Keratinocyte (primary cell): ENCODE measurements at regions not wholly inside any gene's neighbourhood (a gene's known extent, or its start where the extent isn't known, plus 50 kb on each side); places are given as distances from the start of the nearest gene placed in this dataset.

Experiments used
- DNase-seq: peaks from one replicate; pipeline ENCODE4 v3.0.0-alpha.2; 2011; ENCODE audit warnings: low read depth, missing footprints, low spot score
- FAIRE-seq: peaks from 2 replicates; lab custom pipeline; 2011; peaks lifted over from hg19 to GRCh38; lab: Jason Lieb, UNC
- H2AFZ ChIP-seq: 2 replicates; pipeline ENCODE4 v1.6.0; 2012; ENCODE audit warnings: low read length, control low read depth, inconsistent platforms; ENCODE audit not compliant: control insufficient read depth
- H3K27ac ChIP-seq: 2 replicates; pipeline ENCODE4 v1.5.1; 2011; ENCODE audit warnings: low read length; ENCODE audit not compliant: control insufficient read depth, insufficient read depth
- H3K27me3 ChIP-seq: 3 replicates; pipeline ENCODE4 v1.6.0; 2011; ENCODE audit warnings: low read length; ENCODE audit not compliant: control insufficient read depth, insufficient read depth; ENCODE audit errors: extremely low read depth
- H3K36me3 ChIP-seq, 2 experiments: 2 replicates in 1 of 2; 3 replicates in 1 of 2; pipeline ENCODE4 v1.5.1; 2011; ENCODE audit warnings: low read length in 2 of 2, mild to moderate bottlenecking in 1 of 2; ENCODE audit not compliant: control insufficient read depth in 2 of 2, insufficient read depth in 2 of 2; ENCODE audit errors: extremely low read depth in 1 of 2
- H3K4me1 ChIP-seq: 3 replicates; pipeline ENCODE4 v1.5.1; 2011; ENCODE audit warnings: low read length; ENCODE audit not compliant: control insufficient read depth, insufficient read depth; ENCODE audit errors: extremely low read depth
- H3K4me2 ChIP-seq: 3 replicates; pipeline ENCODE4 v1.6.0; 2011; ENCODE audit warnings: low read depth, low read length; ENCODE audit not compliant: control insufficient read depth, insufficient read depth; ENCODE audit errors: extremely low read depth
- H3K4me3 ChIP-seq, 3 experiments: fragments of 200-600 bp in 1 of 3; sonication (generic) in 1 of 3; 2 replicates in 2 of 3; 3 replicates in 1 of 3; pipeline ENCODE4 v1.5.1; 2011 to 2016; ENCODE audit warnings: low read length in 3 of 3, mild to moderate bottlenecking in 3 of 3, control low read depth in 2 of 3, inconsistent platforms in 1 of 3, low read depth in 1 of 3, mixed read lengths in 1 of 3, mixed run types in 1 of 3, moderate library complexity in 1 of 3; ENCODE audit not compliant: control insufficient read depth in 2 of 3, insufficient read depth in 2 of 3; ENCODE audit errors: extremely low read depth in 1 of 3
- H3K79me2 ChIP-seq: 2 replicates; pipeline ENCODE4 v1.6.0; 2012; ENCODE audit warnings: low read length; ENCODE audit not compliant: control insufficient read depth, insufficient read depth
- H3K9ac ChIP-seq: 3 replicates; pipeline ENCODE4 v1.6.0; 2011; ENCODE audit warnings: low read length; ENCODE audit not compliant: control insufficient read depth, insufficient read depth; ENCODE audit errors: extremely low read depth
- H3K9me1 ChIP-seq: 3 replicates; pipeline ENCODE4 v1.6.0; 2011; ENCODE audit warnings: low read length; ENCODE audit not compliant: control insufficient read depth, insufficient read depth; ENCODE audit errors: extremely low read depth
- H3K9me3 ChIP-seq: 2 replicates; pipeline ENCODE4 v1.5.1; 2012; ENCODE audit warnings: low read depth, low read length; ENCODE audit not compliant: control insufficient read depth
- H4K20me1 ChIP-seq: 3 replicates; pipeline ENCODE4 v1.6.0; 2011; ENCODE audit warnings: low read length; ENCODE audit not compliant: control insufficient read depth, insufficient read depth; ENCODE audit errors: extremely low read depth
- CTCF ChIP-seq, 3 experiments: IDR thresholded peaks in 1 of 3; conservative IDR thresholded peaks in 1 of 3; optimal IDR thresholded peaks in 1 of 3; 2 replicates in 2 of 3; 3 replicates in 1 of 3; pipeline versions ENCODE3 to v1.5.1; 2011; ENCODE audit warnings: low read length in 3 of 3, mild to moderate bottlenecking in 3 of 3, moderate library complexity in 2 of 3, control low read depth in 1 of 3, inconsistent platforms in 1 of 3; ENCODE audit not compliant: insufficient read depth in 2 of 3; ENCODE audit errors: extremely low read depth in 1 of 3
- EZH2 ChIP-seq: IDR thresholded peaks from one replicate; pipeline ENCODE4 v1.6.1; 2012; ENCODE audit warnings: inconsistent platforms, mild to moderate bottlenecking, low read length, moderate library complexity
- dilution Hi-C: fragments of 300-500 bp; cut with MboI; formaldehyde crosslinking; loops from one replicate; pipeline ENCODE4 v1.7.0; 2020; ENCODE audit warnings: low sequenced_read_pairs; ENCODE audit not compliant: extremely low pct_ligation_motif_present

DNA sequence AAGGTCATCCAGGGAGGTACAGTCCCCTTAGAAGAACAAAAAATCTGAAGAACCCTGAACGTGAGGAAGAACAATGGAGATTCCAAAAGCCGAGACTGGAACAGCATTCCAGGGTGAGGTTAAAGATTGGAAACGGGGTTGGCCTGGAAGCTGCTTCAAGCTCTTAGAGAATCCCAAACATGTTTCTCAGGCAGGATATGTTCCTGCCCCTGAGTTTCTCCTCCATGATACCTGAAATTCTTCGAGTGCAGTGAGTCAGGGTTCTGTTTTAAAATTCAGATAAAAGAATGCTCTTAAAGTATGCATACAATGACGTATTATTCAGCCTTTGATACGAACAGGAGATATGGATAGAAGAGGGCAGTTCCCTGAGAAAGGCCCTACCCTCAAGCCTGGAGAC, 293.1 kb downstream of the HS3ST3B1 start:
- Histone ChIP-seq H3K36me3 (no peaks in the 10 kb centered on the region), H3K4me2 (no peak overlapping the region), H2AFZ (no peak overlapping the region), H3K4me3 (no peak overlapping the region), H3K9me1 (no peaks in the 10 kb centered on the region), H3K27ac (no peak overlapping the region), H3K9me3 (no peaks in the 10 kb centered on the region), H3K27me3 (no peaks in the 10 kb centered on the region), H3K79me2 (no peaks in the 10 kb centered on the region), H3K4me1 (no peaks in the 10 kb centered on the region), H3K9ac (no peak overlapping the region), H4K20me1 (no peaks in the 10 kb centered on the region)
- FAIRE-seq: no peak
- DNase-seq: no peak
- no peak for TF ChIP-seq CTCF (optimal IDR thresholded peaks at IDR 0.05 in 1 of 3, IDR thresholded peaks at IDR 0.05 in 1 of 3, conservative IDR thresholded peaks at IDR 0.05 in 1 of 3; ENCODE audit: extremely low read depth in 1 of 3, insufficient read depth in 2 of 3, low read length in 3 of 3)
- TF ChIP-seq EZH2: no peak
- dilution Hi-C loops: no loop called here

GRCh38 chr17:14590459-14591250, 289.8 kb downstream of the HS3ST3B1 start:
- H3K79me2 ChIP-seq: no peaks in the 10 kb centered on the region
- H3K36me3 ChIP-seq: no peaks in the 10 kb centered on the region
- TF ChIP-seq EZH2: no peak
- TF ChIP-seq CTCF (optimal IDR thresholded peaks at IDR 0.05 in 1 of 3, IDR thresholded peaks at IDR 0.05 in 1 of 3, conservative IDR thresholded peaks at IDR 0.05 in 1 of 3; ENCODE audit: extremely low read depth in 1 of 3, insufficient read depth in 2 of 3, low read length in 3 of 3): no peak
- no peak overlapping the region for H3K4me3 ChIP-seq
- no peak overlapping the region for H2AFZ ChIP-seq
- H3K4me2 ChIP-seq: no peak overlapping the region
- no peaks in the 10 kb centered on the region for H3K27me3 ChIP-seq
- H4K20me1 ChIP-seq: no peaks in the 10 kb centered on the region
- no peak overlapping the region for H3K27ac ChIP-seq
- H3K9ac ChIP-seq: no peak overlapping the region
- DNase-seq (no peak), FAIRE-seq (no peak)
- dilution Hi-C loops: no loop called here
- H3K9me3 ChIP-seq: no peaks in the 10 kb centered on the region
- H3K4me1 ChIP-seq: no peaks in the 10 kb centered on the region
- H3K9me1 ChIP-seq: no peaks in the 10 kb centered on the region
